RPMI8226 (cell line): ENCODE measurements at regions not wholly inside any gene's neighbourhood (a gene's known extent, or its start where the extent isn't known, plus 50 kb on each side); places are given as distances from the start of the nearest gene placed in this dataset.

Experiments
- DNase-seq: peaks from one replicate; pipeline ENCODE4 v3.0.0-alpha.2; 2015

- DNase-seq, result no peak
Observed at GRCh38 chr7:16045296-16045695, 358.8 kb upstream of the MEOX2 start.

- no peak for DNase-seq
Observed at GRCh38 chr7:16044645-16045044, 358.2 kb upstream of the MEOX2 start.

- no peak for DNase-seq
Observed at GRCh38 chr7:16040346-16040745, 353.9 kb upstream of the MEOX2 start.

GRCh38 chr7:16038906-16039305, 352.4 kb upstream of the MEOX2 start:
- no peak for DNase-seq

- no peak for DNase-seq
Observed at GRCh38 chr7:16035392-16035791, 348.9 kb upstream of the MEOX2 start.

GRCh38 chr7:16034866-16035265, 348.4 kb upstream of the MEOX2 start:
- no peak for DNase-seq

GRCh38 chr7:16034353-16034752, 347.9 kb upstream of the MEOX2 start:
- DNase-seq, result no peak

- DNase-seq, result no peak
Observed at GRCh38 chr7:16033233-16033632, 346.8 kb upstream of the MEOX2 start.

GRCh38 chr7:16028636-16029035, 342.2 kb upstream of the MEOX2 start:
- DNase-seq, result no peak

- DNase-seq, result no peak
Observed at GRCh38 chr7:16028103-16028502, 341.6 kb upstream of the MEOX2 start.

GRCh38 chr7:16027396-16027795, 340.9 kb upstream of the MEOX2 start:
- DNase-seq, result no peak

GRCh38 chr7:16026253-16027020, 340.0 kb upstream of the MEOX2 start:
- no peak for DNase-seq

GRCh38 chr7:16025696-16026095, 339.2 kb upstream of the MEOX2 start:
- DNase-seq, result no peak

GRCh38 chr7:16023503-16023902, 337.0 kb upstream of the MEOX2 start:
- DNase-seq, result no peak

GRCh38 chr7:16023046-16023445, 336.6 kb upstream of the MEOX2 start:
- no peak for DNase-seq

GRCh38 chr7:16021851-16022250, 335.4 kb upstream of the MEOX2 start:
- no peak for DNase-seq

- DNase-seq, result no peak
Observed at GRCh38 chr7:16015981-16016380, 329.5 kb upstream of the MEOX2 start.

GRCh38 chr7:16014031-16014430, 327.5 kb upstream of the MEOX2 start:
- DNase-seq, result no peak

- DNase-seq, result no peak
Observed at GRCh38 chr7:16007911-16008310, 321.4 kb upstream of the MEOX2 start.

- no peak for DNase-seq
Observed at GRCh38 chr7:16004702-16005101, 318.2 kb upstream of the MEOX2 start.

- DNase-seq, result no peak
Observed at GRCh38 chr7:16001477-16001876, 315.0 kb upstream of the MEOX2 start.

GRCh38 chr7:15998617-15999016, 312.1 kb upstream of the MEOX2 start:
- no peak for DNase-seq

- no peak for DNase-seq
Observed at GRCh38 chr7:15995027-15995426, 308.5 kb upstream of the MEOX2 start.

- no peak for DNase-seq
Observed at GRCh38 chr7:15989194-15989593, 302.7 kb upstream of the MEOX2 start.
